Erythroblast (primary cell): ENCODE measurements at regions not wholly inside any gene's neighbourhood (a gene's known extent, or its start where the extent isn't known, plus 50 kb on each side); places are given as distances from the start of the nearest gene placed in this dataset.

Experiments used
- GATA1 ChIP-seq: IDR thresholded peaks from 2 replicates; pipeline ENCODE4 v1.6.1; 2011; ENCODE audit warnings: low read depth, mild to moderate bottlenecking, control low read depth, low read length, moderate library complexity
- POLR2A ChIP-seq: IDR thresholded peaks from 2 replicates; pipeline ENCODE4 v1.6.1; 2011; ENCODE audit warnings: mild to moderate bottlenecking, low read length

DNA sequence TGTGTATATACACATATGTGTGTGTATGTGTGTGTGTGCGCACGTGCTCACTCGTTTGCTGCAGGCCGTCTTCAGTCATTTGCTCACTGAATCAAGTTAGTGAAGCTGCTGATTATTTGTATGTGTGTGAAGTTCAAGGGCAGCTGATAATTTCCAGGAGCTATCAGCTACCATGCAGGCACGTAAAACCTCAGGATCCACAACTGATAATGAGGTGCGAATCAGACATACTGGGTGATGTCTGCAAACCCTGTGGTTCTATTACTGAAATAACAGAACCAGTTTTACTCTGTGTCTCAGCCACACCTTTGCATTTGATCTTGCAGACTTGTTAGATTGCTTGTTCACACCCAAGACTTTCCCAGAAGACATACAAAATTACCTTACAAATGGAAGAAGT, 257.6 kb downstream of the TAF11L14 start:
- TF ChIP-seq POLR2A, result no peak
- TF ChIP-seq GATA1, result no peak
